Stimulated activated CD8-positive, alpha-beta memory T cell treated with anti-CD3 and anti-CD28 coated beads, Interleukin-15, amount 100 ng/mL, for 4 hours (primary cell): ENCODE measurements at regions not wholly inside any gene's neighbourhood (a gene's known extent, or its start where the extent isn't known, plus 50 kb on each side); places are given as distances from the start of the nearest gene placed in this dataset.
A peak's percentile ranks its signal among the peaks of the same experiment; 100 is the strongest.

Experiments used
- DNase-seq, 2 donors: peaks; one replicate each; pipeline ENCODE4 v3.0.0-alpha.2; 2020; ENCODE audit warnings: low read depth in 2 of 2

DNA sequence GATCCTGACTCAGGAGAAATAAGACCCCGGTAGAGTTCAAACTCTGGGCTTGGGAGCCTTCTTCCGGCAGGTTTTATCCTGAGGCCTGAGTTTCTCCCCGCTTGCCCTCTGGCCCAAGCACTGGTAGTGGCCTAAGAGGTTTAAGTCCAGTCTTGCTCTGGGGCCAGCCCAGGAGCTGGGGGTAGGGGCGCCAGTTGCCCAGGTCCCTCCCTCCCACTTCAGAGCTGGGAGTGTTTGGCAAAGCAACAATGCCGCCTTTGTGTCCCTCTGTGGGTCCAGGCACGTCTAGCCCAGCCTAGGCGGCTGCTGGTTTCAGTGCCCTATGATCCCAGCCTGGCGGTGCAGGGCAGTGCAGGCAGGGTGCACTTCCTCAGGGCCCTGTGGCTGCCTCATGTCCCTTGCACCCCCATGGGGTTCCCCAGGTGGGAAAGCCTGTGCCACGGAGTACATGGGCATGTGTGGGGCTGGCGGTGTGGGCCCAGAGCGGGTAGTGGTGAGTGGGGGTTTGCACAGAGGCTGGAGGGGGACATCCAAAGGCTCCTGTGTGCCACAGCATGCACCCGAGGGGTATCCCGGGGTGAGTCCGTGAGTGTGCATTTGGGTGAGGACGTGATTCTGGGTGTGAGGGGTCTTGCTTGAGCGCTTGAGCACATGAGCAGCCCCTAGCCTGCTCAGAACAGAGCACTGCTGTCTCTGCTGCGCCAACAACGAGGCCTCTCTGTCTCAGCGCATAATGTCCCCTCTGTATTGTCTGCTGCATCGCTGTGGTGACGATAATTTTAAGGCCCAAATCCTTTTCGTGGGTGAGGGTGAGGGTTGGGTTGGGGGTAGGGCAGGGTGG is 61.7 kb upstream of the PSD2 start:
- no peak for DNase-seq

- DNase-seq: no peak
These were observed 61.1 kb upstream of the PSD2 start for GRCh38 chr5:139734539-139734916.

GRCh38 chr5:139738193-139739149 is 57.1 kb upstream of the PSD2 start:
- no peak for DNase-seq

DNA sequence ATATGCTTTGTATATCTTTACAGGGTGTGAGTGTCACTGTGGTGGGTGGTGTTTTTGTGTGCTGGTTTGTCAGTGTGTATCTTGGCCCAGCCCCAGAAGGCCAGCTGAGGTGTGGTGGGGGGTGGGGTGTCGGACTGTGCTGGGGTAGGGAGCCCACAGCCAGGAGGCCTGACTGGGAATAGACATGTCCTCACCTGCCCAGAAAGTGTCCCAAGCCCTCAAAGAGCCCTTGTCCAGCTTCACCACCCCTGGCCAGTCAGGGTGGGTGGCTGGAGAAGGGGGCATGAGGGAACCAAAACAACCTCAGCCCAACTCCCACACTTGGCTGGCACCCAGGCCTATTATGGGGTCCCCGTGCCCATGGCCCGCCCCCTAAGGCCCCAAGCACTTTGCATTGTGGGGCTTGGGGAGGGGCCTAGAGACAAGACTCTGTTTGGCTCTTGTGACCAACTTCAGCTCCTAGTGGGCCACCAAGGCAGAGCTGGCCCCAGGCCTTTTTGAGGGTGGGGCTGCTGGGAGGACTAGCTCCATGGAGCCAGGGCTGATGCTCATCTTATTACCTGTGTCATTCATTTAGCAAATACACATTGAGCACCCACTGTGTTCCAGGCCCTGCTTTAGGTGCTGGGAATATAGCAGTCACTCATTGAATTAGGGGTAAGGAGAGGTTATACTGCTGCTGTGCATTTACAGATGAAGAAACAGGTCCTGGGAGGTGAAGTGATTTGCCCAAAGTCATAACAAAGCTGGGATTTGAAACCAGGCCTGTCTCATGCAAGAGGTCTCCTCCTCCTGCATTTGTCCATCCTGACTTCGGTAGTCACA is 56.2 kb upstream of the PSD2 start:
- DNase-seq: no peak

- DNase-seq: no peak
These were observed 55.2 kb upstream of the PSD2 start for GRCh38 chr5:139740138-139740991.

- no peak for DNase-seq
These were observed 54.5 kb upstream of the PSD2 start for GRCh38 chr5:139740992-139741672.

GRCh38 chr5:139741823-139742172 is 53.8 kb upstream of the PSD2 start:
- DNase-seq: no peak

GRCh38 chr5:139742173-139742903 is 53.3 kb upstream of the PSD2 start:
- DNase-seq: no peak

- no peak for DNase-seq
These were observed 52.4 kb upstream of the PSD2 start for GRCh38 chr5:139743001-139743771.

- no peak for DNase-seq
These were observed 51.8 kb upstream of the PSD2 start for GRCh38 chr5:139743804-139744203.

DNA sequence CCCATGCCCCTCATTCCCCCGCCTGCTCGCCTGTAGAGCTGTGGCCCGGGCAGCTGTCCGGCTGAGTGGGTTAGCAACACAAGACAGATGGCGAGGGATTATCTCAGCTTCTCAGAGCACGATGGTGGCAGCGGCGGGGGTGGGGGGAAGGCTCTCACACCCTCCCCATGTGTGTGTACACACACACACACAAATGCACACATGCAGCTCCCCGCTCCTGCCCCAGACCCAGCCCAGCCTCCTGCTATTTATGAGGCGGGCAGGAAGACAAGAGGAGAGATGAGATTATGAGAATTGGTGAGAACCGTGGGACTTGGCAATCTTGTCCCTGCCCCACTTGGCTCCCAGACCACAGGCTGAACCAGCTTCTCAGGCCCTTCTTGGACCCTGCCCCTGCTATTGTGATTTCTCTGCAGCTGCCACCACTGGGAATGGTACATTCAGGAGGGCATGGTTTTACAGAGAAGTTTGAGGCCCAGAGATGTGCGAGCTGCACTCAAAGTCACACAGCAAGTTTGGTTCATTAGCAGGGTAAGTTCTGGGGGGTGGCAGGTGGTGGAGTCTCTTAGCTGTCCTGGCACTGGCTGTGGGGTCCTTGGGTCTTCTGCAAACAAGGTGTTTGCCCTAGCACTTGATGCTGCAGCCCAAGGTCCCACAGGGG is 51.0 kb upstream of the PSD2 start:
- no peak for DNase-seq

DNA sequence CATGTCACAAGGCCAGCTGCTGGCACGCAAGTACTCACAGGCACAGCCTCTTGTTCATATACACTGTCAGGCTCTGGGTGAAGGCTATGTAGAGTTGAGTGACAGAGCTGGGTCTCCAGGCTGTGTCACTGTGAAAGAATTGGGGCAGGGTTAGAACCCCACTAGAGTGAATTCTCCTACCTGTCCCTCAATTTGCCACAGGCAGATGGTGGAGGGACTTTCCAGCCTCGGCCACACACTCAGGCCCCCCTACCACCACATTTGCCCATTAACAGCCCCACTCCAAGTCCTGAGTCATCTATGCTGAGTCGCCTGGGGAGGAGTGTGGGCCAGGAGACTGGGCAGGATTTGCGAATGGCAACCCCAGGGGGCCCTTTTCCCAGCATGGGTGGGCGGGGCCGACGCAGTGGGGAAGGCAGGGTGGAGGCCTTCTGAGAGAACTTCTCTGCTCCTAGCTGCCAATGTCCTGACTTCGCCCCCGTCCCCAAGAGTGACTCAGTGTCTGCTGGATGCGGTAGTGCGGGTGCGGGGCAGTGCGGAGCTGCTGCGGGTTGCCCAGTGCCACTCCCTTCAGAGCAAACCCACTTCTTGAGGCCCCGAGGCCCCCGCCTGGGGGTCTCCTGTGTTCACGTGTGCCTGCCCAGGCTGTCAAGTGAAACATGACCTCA is 50.3 kb upstream of the PSD2 start:
- DNase-seq: no peak

- DNase-seq: peak in 1 of 2 donors; percentile 36
These were observed 49.6 kb upstream of the PSD2 start for GRCh38 chr5:139745800-139746690.
